ENCODE measurements at regions not wholly inside any gene's neighbourhood (a gene's known extent, or its start where the extent isn't known, plus 50 kb on each side); places are given as distances from the start of the nearest gene placed in this dataset.

DNA sequence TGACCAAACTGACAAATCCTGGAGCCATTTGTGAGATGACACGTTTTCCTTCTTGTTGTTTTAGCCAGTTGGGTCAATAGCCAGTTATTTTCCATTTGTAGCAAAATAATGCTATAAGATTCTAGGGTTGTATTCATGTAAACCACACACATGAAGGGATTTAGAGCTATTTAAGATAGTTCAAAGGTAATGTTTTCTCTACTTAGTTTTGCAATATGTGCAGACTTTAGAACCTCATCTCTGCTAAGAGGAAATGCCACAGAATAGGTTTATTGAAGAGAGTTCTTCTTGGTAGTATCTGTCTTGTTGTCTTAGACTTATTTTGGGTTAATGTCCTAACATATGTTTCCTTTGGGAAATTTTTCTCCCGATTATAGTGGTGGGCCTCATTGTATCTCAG, 213.5 kb upstream of the RIMS1 start (continued):
- TF ChIP-seq, protein P1, sequence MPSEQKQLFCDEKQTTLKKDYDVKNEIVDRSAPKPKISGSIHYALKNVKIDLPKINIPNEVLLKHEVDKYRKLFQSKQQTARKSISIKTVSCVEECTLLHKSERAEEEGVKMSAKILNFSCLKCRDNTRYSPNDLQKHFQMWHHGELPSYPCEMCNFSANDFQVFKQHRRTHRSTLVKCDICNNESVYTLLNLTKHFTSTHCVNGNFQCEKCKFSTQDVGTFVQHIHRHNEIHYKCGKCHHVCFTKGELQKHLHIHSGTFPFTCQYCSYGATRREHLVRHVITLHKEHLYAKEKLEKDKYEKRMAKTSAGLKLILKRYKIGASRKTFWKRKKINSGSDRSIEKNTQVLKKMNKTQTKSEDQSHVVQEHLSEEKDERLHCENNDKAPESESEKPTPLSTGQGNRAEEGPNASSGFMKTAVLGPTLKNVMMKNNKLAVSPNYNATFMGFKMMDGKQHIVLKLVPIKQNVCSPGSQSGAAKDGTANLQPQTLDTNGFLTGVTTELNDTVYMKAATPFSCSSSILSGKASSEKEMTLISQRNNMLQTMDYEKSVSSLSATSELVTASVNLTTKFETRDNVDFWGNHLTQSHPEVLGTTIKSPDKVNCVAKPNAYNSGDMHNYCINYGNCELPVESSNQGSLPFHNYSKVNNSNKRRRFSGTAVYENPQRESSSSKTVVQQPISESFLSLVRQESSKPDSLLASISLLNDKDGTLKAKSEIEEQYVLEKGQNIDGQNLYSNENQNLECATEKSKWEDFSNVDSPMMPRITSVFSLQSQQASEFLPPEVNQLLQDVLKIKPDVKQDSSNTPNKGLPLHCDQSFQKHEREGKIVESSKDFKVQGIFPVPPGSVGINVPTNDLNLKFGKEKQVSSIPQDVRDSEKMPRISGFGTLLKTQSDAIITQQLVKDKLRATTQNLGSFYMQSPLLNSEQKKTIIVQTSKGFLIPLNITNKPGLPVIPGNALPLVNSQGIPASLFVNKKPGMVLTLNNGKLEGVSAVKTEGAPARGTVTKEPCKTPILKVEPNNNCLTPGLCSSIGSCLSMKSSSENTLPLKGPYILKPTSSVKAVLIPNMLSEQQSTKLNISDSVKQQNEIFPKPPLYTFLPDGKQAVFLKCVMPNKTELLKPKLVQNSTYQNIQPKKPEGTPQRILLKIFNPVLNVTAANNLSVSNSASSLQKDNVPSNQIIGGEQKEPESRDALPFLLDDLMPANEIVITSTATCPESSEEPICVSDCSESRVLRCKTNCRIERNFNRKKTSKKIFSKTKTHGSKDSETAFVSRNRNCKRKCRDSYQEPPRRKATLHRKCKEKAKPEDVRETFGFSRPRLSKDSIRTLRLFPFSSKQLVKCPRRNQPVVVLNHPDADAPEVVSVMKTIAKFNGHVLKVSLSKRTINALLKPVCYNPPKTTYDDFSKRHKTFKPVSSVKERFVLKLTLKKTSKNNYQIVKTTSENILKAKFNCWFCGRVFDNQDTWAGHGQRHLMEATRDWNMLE (tag by site-specific recombination; conservative IDR thresholded peaks at IDR 0.05; ENCODE audit: low read depth) = no peak
- TF ChIP-seq, protein P2, sequence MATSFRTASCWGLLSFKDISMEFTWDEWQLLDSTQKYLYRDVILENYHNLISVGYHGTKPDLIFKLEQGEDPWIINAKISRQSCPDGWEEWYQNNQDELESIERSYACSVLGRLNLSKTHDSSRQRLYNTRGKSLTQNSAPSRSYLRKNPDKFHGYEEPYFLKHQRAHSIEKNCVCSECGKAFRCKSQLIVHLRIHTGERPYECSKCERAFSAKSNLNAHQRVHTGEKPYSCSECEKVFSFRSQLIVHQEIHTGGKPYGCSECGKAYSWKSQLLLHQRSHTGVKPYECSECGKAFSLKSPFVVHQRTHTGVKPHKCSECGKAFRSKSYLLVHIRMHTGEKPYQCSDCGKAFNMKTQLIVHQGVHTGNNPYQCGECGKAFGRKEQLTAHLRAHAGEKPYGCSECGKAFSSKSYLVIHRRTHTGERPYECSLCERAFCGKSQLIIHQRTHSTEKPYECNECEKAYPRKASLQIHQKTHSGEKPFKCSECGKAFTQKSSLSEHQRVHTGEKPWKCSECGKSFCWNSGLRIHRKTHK (tag by site-specific recombination; IDR thresholded peaks at IDR 0.05) = no peak
- no peak for TF ChIP-seq ZNF202 (tag by site-specific recombination; IDR thresholded peaks at IDR 0.05; ENCODE audit: borderline replicate concordance)
- TF ChIP-seq YY1 (tag by site-specific recombination; IDR thresholded peaks at IDR 0.05) = no peak
- TF ChIP-seq ZNF423 (tag by site-specific recombination; IDR thresholded peaks at IDR 0.05) = no peak
- TF ChIP-seq ZBTB1 (tag by site-specific recombination; IDR thresholded peaks at IDR 0.05) = no peak
- TF ChIP-seq, protein P3, sequence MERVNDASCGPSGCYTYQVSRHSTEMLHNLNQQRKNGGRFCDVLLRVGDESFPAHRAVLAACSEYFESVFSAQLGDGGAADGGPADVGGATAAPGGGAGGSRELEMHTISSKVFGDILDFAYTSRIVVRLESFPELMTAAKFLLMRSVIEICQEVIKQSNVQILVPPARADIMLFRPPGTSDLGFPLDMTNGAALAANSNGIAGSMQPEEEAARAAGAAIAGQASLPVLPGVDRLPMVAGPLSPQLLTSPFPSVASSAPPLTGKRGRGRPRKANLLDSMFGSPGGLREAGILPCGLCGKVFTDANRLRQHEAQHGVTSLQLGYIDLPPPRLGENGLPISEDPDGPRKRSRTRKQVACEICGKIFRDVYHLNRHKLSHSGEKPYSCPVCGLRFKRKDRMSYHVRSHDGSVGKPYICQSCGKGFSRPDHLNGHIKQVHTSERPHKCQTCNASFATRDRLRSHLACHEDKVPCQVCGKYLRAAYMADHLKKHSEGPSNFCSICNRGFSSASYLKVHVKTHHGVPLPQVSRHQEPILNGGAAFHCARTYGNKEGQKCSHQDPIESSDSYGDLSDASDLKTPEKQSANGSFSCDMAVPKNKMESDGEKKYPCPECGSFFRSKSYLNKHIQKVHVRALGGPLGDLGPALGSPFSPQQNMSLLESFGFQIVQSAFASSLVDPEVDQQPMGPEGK (tag by site-specific recombination; IDR thresholded peaks at IDR 0.05) = no peak
- no peak for TF ChIP-seq ZNF350 (tag by site-specific recombination; IDR thresholded peaks at IDR 0.05)
- TF ChIP-seq, protein P4, sequence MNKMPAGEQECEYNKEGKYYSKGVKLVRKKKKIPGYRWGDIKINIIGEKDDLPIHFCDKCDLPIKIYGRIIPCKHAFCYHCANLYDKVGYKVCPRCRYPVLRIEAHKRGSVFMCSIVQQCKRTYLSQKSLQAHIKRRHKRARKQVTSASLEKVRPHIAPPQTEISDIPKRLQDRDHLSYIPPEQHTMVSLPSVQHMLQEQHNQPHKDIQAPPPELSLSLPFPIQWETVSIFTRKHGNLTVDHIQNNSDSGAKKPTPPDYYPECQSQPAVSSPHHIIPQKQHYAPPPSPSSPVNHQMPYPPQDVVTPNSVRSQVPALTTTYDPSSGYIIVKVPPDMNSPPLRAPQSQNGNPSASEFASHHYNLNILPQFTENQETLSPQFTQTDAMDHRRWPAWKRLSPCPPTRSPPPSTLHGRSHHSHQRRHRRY (tag by site-specific recombination; IDR thresholded peaks at IDR 0.05) = no peak

DNA sequence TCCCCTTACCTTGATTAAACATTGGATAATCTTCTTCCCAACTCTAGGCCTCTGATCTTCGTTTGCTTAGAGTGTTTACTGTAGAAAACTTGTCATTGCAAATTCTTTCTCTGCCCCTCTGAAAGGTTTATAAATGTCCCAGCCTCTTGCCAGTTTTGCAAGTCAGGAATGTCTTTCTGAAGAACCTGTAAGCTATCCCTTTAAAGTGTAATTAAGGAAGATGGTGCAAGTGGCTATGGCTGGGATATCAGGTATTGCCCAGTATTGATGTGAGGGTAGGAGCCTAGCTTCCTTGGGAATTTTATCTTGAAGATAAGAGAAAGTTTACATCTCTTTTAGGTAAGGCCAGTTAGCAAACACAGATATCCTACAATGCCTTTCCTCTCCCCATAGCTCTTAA, 211.0 kb upstream of the RIMS1 start:
- ChIA-PET POLR2A (no interaction called here), CTCF (interaction anchor here (0.6 kb wide), 1 partner anchor 271 kb away, joined by 3 read pairs; no protein-coding TSS in a partner anchor)
- H3K4me3 ChIP-seq (ENCODE audit: low read depth, low read length) = no peak overlapping the region
- no peaks in the 10 kb centered on the region for H3K9me3 ChIP-seq (ENCODE audit: control insufficient read depth, insufficient read depth, low read depth, low read length)
- no peak overlapping the region for H3K27ac ChIP-seq (ENCODE audit: extremely low read depth, low read depth, low read length)
- H3K4me1 ChIP-seq (ENCODE audit: control insufficient read depth, insufficient read depth, low read length) = no peaks in the 10 kb centered on the region
- H3K36me3 ChIP-seq (ENCODE audit: control insufficient read depth in 2 of 2, insufficient read depth in 1 of 2, low read length in 2 of 2) = no peaks in the 10 kb centered on the region
- no peak for TF ChIP-seq IKZF3 (tag by site-specific recombination; IDR thresholded peaks at IDR 0.05)

DNA sequence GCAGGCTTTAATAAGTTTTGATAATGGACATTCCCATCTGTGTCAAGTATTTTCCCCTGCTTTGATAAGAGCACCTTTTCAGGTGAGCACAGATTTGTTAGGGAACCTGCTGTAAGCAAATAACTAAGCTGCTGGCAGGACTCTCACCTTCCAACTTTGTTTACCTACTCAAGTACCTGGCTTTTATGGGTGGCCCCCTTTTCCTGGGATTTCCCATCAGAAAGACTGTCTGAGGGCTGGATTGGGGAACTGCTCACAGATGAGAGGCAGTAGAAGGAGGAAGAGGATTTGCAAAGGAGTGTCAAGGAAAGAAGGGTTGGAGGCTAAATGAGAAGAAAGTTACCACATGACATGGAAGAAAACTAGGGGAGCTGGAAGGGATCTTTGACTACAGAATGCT, 210.1 kb upstream of the RIMS1 start:
- Histone ChIP-seq H3K4me3 (ENCODE audit: low read depth, low read length) (no peak overlapping the region), H3K27ac (ENCODE audit: extremely low read depth, low read depth, low read length) (no peak overlapping the region), H3K36me3 (ENCODE audit: control insufficient read depth in 2 of 2, insufficient read depth in 1 of 2, low read length in 2 of 2) (no peaks in the 10 kb centered on the region), H3K4me1 (ENCODE audit: control insufficient read depth, insufficient read depth, low read length) (no peaks in the 10 kb centered on the region), H3K9me3 (ENCODE audit: control insufficient read depth, insufficient read depth, low read depth, low read length) (no peaks in the 10 kb centered on the region)
- TF ChIP-seq ZNF629 (tag by site-specific recombination; IDR thresholded peaks at IDR 0.05) (no peak), ZNF596 (tag by site-specific recombination; IDR thresholded peaks at IDR 0.05) (no peak), ZNF830 (tag by site-specific recombination; IDR thresholded peaks at IDR 0.05; ENCODE audit: low read depth) (no peak), ZBTB8A (tag by site-specific recombination; IDR thresholded peaks at IDR 0.05) (no peak)
- TF ChIP-seq, protein P1 (tag by site-specific recombination; conservative IDR thresholded peaks at IDR 0.05; ENCODE audit: low read depth) = no peak
- CTCF ChIA-PET = interaction anchor here (0.6 kb wide), 1 partner anchor 143 kb away, joined by 3 read pairs; no protein-coding TSS in a partner anchor
- POLR2A ChIA-PET = no interaction called here
